ENCODE measurements at regions not wholly inside any gene's neighbourhood (a gene's known extent, or its start where the extent isn't known, plus 50 kb on each side); places are given as distances from the start of the nearest gene placed in this dataset.

- TF ChIP-seq TCF7L2 (IDR thresholded peaks at IDR 0.05; ENCODE audit: low read depth, low read length): no peak
- no peak for TF ChIP-seq SIN3A (IDR thresholded peaks at IDR 0.05; ENCODE audit: borderline replicate concordance, insufficient read depth, low read depth, low read length)
- TF ChIP-seq POLR2AphosphoS5 (IDR thresholded peaks at IDR 0.05; ENCODE audit: low read depth, low read length): no peak
- no peak for TF ChIP-seq REST (IDR thresholded peaks at IDR 0.05; ENCODE audit: insufficient read depth in 1 of 2, low read depth in 2 of 2, low read length in 1 of 2)
- no peak for TF ChIP-seq CTCF (IDR thresholded peaks at IDR 0.05)
- Histone ChIP-seq H3K36me3 (ENCODE audit: control insufficient read depth, insufficient read depth, low read length) (no peaks in the 10 kb centered on the region), H3K27me3 (ENCODE audit: control insufficient read depth, insufficient read depth, low read length) (no peaks in the 10 kb centered on the region; the same call in 1 of the 2 replicates), H3K27ac (ENCODE audit: low read length) (no peak overlapping the region), H3K4me3 (ENCODE audit: low read depth in 2 of 2, low read length in 2 of 2) (no peak overlapping the region), H3K9me3 (ENCODE audit: control insufficient read depth, insufficient read depth, low read depth, low read length) (no peaks in the 10 kb centered on the region), H3K4me1 (ENCODE audit: control insufficient read depth, insufficient read depth, low read length) (no peaks in the 10 kb centered on the region)
- CTCF ChIA-PET: no interaction called here
- DNase-seq (ENCODE audit: low read depth, low spot score): no peak
- ATAC-seq: no peak
- BruUV-seq (replicated peaks): no TSS peak
- intact Hi-C loops (cut with micrococcal nuclease; ENCODE audit: unreplicated experiment): no loop called here
- POLR2A ChIA-PET: no interaction called here
- in situ Hi-C loops (cut with HindIII; ENCODE audit: low pct_unique_long_range_greater_than_20kb, low sequenced_read_pairs): no loop called here
These were observed 392.8 kb upstream of the MEIS1 start for GRCh38 chr2:66041902-66042657.

- no peaks in the 10 kb centered on the region for H3K36me3 ChIP-seq (ENCODE audit: control insufficient read depth, insufficient read depth, low read length)
- BruUV-seq (replicated peaks): no TSS peak
- no peaks in the 10 kb centered on the region for H3K4me1 ChIP-seq (ENCODE audit: control insufficient read depth, insufficient read depth, low read length)
- DNase-seq (ENCODE audit: low read depth, low spot score) (no peak), ATAC-seq (no peak)
- no peaks in the 10 kb centered on the region for H3K27me3 ChIP-seq (ENCODE audit: control insufficient read depth, insufficient read depth, low read length)
- ChIA-PET POLR2A (interaction anchor here (1.0 kb wide), 1 partner anchor 28 kb away, joined by 13 read pairs; no protein-coding TSS in a partner anchor), CTCF (no interaction called here)
- no peak for TF ChIP-seq TCF7L2 (IDR thresholded peaks at IDR 0.05; ENCODE audit: low read depth, low read length)
- no peak overlapping the region for H3K27ac ChIP-seq (ENCODE audit: low read length)
- no peak overlapping the region for H3K4me3 ChIP-seq (ENCODE audit: low read depth in 2 of 2, low read length in 2 of 2)
- no peaks in the 10 kb centered on the region for H3K9me3 ChIP-seq (ENCODE audit: control insufficient read depth, insufficient read depth, low read depth, low read length)
- in situ Hi-C loops (cut with HindIII; ENCODE audit: low pct_unique_long_range_greater_than_20kb, low sequenced_read_pairs): no loop called here
- intact Hi-C loops (cut with micrococcal nuclease; ENCODE audit: unreplicated experiment): no loop called here
These were observed 398.0 kb upstream of the MEIS1 start for GRCh38 chr2:66036948-66037347.

GRCh38 chr2:66034467-66034866 is 400.5 kb upstream of the MEIS1 start:
- intact Hi-C loops (cut with micrococcal nuclease; ENCODE audit: unreplicated experiment) (no loop called here), in situ Hi-C loops (cut with HindIII; ENCODE audit: low pct_unique_long_range_greater_than_20kb, low sequenced_read_pairs) (no loop called here)
- Histone ChIP-seq H3K27ac (ENCODE audit: low read length) (no peak overlapping the region), H3K4me1 (ENCODE audit: control insufficient read depth, insufficient read depth, low read length) (no peaks in the 10 kb centered on the region), H3K36me3 (ENCODE audit: control insufficient read depth, insufficient read depth, low read length) (no peaks in the 10 kb centered on the region), H3K27me3 (ENCODE audit: control insufficient read depth, insufficient read depth, low read length) (no peaks in the 10 kb centered on the region), H3K4me3 (ENCODE audit: low read depth in 2 of 2, low read length in 2 of 2) (no peak overlapping the region), H3K9me3 (ENCODE audit: control insufficient read depth, insufficient read depth, low read depth, low read length) (no peaks in the 10 kb centered on the region)
- BruUV-seq (replicated peaks): no TSS peak
- ATAC-seq (no peak), DNase-seq (ENCODE audit: low read depth, low spot score) (no peak)
- ChIA-PET CTCF (no interaction called here), POLR2A (no interaction called here)
- TF ChIP-seq POLR2AphosphoS5 (IDR thresholded peaks at IDR 0.05; ENCODE audit: low read depth, low read length): no peak
- no peak for TF ChIP-seq SIN3A (IDR thresholded peaks at IDR 0.05; ENCODE audit: borderline replicate concordance, insufficient read depth, low read depth, low read length)
- TF ChIP-seq CTCF (IDR thresholded peaks at IDR 0.05): no peak
- no peak for TF ChIP-seq REST (IDR thresholded peaks at IDR 0.05; ENCODE audit: insufficient read depth in 1 of 2, low read depth in 2 of 2, low read length in 1 of 2)

Data from Panc1 (cell line).